ENCODE measurements at regions not wholly inside any gene's neighbourhood (a gene's known extent, or its start where the extent isn't known, plus 50 kb on each side); places are given as distances from the start of the nearest gene placed in this dataset.

DNA sequence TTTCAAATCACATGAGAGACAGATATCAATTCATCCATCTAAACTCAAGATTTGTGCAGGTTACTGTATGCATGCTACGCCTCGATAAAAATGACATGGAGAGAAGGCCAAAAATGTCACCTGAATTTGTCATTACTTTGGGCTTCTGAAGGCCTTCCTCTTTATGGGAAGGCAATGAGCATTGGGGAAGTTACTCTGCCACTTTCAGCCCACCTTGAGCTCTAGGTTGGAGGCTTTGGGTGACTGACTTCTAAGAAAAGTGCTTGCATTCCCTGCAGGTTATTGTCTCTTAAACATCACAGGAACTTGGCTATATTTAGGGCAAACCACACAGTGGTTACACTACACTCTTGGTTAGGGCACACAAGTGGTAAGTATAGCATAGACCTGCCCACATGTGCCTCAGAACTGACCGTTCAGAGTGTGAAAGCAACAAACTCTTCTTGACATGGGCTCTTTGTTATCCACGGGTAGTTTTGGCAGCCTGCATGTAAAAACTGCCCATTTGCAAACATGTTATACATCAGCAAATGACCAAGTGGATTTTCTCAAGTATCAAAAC, 169.5 kb downstream of the ZNF608 start (continued):
- no peak for TF ChIP-seq MEF2A (IDR thresholded peaks at IDR 0.05; ENCODE audit: borderline replicate concordance, low read depth)

DNA sequence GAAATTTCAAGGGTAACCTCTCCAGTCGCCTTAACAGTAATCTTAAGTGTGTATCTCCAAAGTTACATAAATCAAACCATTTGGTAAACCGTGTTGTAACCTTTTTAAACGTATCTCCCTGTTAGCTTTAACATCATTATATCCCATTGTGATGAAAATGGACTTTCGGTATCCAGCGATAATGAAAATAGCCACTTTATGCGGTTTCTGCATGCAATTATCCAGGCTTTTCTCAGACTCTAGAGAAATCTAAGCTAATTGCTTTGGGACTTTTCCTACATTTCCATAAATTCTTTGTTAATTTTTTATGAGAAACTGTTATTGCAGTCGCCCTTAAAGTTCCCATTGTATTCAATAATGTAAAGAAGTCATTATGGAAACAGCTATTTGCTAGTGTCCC, 170.7 kb downstream of the ZNF608 start:
- 76% methylated on average over 7 of the region's 7 CpGs for WGBS (ENCODE audit: low lambda C conversion rate)
- CTCF ChIA-PET, result interaction anchor here (0.7 to 1.5 kb wide), 3 partner anchors 10 to 21 kb away, joined by 4 read pairs; no protein-coding TSS in a partner anchor
- H3F3A ChIP-seq (replicated peaks; ENCODE audit: insufficient read depth), result no peaks in the 10 kb centered on the region
- H3K79me2 ChIP-seq (ENCODE audit: insufficient read depth), result no peaks in the 10 kb centered on the region
- peaks cover 0 to 10% of the 10 kb centered on the region in 2 experiments; a peak in 2 of 4 replicates for H3K4me1 ChIP-seq (ENCODE audit: control insufficient read depth in 1 of 2, insufficient read depth in 2 of 2, low read depth in 1 of 2, low read length in 1 of 2)
- TF ChIP-seq, protein P1, sequence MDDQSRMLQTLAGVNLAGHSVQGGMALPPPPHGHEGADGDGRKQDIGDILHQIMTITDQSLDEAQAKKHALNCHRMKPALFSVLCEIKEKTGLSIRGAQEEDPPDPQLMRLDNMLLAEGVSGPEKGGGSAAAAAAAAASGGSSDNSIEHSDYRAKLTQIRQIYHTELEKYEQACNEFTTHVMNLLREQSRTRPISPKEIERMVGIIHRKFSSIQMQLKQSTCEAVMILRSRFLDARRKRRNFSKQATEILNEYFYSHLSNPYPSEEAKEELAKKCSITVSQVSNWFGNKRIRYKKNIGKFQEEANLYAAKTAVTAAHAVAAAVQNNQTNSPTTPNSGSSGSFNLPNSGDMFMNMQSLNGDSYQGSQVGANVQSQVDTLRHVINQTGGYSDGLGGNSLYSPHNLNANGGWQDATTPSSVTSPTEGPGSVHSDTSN (IDR thresholded peaks at IDR 0.05), result no peak
- TF ChIP-seq RFX5 (IDR thresholded peaks at IDR 0.05; ENCODE audit: low read length) (no peak), JUND (IDR thresholded peaks at IDR 0.05) (no peak), ELF1 (IDR thresholded peaks at IDR 0.05) (no peak), RAD21 (IDR thresholded peaks at IDR 0.05; ENCODE audit: low read length) (no peak), YY1 (IDR thresholded peaks at IDR 0.05; ENCODE audit: low read depth) (no peak), EP300 (IDR thresholded peaks at IDR 0.05; ENCODE audit: borderline replicate concordance in 1 of 2, low read depth in 1 of 2, low read length in 1 of 2) (no peak), NRF1 (IDR thresholded peaks at IDR 0.05; ENCODE audit: low read depth, low read length) (no peak), SIN3A (IDR thresholded peaks at IDR 0.05; ENCODE audit: borderline replicate concordance, low read depth, low read length) (no peak), EZH2phosphoT487 (IDR thresholded peaks at IDR 0.05; ENCODE audit: borderline replicate concordance, low read depth) (no peak), FOXJ3 (CRISPR knock-in tag; IDR thresholded peaks at IDR 0.05) (no peak), MXI1 (IDR thresholded peaks at IDR 0.05; ENCODE audit: low read depth, low read length) (no peak), MEF2A (IDR thresholded peaks at IDR 0.05; ENCODE audit: borderline replicate concordance, low read depth) (no peak), TEAD4 (IDR thresholded peaks at IDR 0.05; ENCODE audit: borderline replicate concordance, insufficient read depth) (no peak), FOXM1 (IDR thresholded peaks at IDR 0.05; ENCODE audit: low read depth) (no peak), RXRA (IDR thresholded peaks at IDR 0.05; ENCODE audit: borderline replicate concordance, low read depth) (no peak)
- TF ChIP-seq, protein P2, sequence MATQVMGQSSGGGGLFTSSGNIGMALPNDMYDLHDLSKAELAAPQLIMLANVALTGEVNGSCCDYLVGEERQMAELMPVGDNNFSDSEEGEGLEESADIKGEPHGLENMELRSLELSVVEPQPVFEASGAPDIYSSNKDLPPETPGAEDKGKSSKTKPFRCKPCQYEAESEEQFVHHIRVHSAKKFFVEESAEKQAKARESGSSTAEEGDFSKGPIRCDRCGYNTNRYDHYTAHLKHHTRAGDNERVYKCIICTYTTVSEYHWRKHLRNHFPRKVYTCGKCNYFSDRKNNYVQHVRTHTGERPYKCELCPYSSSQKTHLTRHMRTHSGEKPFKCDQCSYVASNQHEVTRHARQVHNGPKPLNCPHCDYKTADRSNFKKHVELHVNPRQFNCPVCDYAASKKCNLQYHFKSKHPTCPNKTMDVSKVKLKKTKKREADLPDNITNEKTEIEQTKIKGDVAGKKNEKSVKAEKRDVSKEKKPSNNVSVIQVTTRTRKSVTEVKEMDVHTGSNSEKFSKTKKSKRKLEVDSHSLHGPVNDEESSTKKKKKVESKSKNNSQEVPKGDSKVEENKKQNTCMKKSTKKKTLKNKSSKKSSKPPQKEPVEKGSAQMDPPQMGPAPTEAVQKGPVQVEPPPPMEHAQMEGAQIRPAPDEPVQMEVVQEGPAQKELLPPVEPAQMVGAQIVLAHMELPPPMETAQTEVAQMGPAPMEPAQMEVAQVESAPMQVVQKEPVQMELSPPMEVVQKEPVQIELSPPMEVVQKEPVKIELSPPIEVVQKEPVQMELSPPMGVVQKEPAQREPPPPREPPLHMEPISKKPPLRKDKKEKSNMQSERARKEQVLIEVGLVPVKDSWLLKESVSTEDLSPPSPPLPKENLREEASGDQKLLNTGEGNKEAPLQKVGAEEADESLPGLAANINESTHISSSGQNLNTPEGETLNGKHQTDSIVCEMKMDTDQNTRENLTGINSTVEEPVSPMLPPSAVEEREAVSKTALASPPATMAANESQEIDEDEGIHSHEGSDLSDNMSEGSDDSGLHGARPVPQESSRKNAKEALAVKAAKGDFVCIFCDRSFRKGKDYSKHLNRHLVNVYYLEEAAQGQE (IDR thresholded peaks at IDR 0.05; ENCODE audit: low read depth, low read length), result no peak
- TF ChIP-seq, protein P3, sequence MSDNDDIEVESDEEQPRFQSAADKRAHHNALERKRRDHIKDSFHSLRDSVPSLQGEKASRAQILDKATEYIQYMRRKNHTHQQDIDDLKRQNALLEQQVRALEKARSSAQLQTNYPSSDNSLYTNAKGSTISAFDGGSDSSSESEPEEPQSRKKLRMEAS (IDR thresholded peaks at IDR 0.05; ENCODE audit: low read depth), result no peak
- TF ChIP-seq, protein P4, sequence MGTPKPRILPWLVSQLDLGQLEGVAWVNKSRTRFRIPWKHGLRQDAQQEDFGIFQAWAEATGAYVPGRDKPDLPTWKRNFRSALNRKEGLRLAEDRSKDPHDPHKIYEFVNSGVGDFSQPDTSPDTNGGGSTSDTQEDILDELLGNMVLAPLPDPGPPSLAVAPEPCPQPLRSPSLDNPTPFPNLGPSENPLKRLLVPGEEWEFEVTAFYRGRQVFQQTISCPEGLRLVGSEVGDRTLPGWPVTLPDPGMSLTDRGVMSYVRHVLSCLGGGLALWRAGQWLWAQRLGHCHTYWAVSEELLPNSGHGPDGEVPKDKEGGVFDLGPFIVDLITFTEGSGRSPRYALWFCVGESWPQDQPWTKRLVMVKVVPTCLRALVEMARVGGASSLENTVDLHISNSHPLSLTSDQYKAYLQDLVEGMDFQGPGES (IDR thresholded peaks at IDR 0.05; ENCODE audit: low read depth, low read length), result no peak
- no peaks in the 10 kb centered on the region for H3K9me2 ChIP-seq
- H3K27me3 ChIP-seq (ENCODE audit: insufficient read depth), result no peaks in the 10 kb centered on the region
- H2AFZ ChIP-seq (ENCODE audit: low read depth), result no peak overlapping the region
- POLR2A ChIA-PET, result no interaction called here
- no peaks in the 10 kb centered on the region for H3K9me3 ChIP-seq
- no peaks in the 10 kb centered on the region for H3K36me3 ChIP-seq (replicated peaks in 1 of 2; ENCODE audit: control insufficient read depth in 1 of 2, insufficient read depth in 2 of 2, low read length in 1 of 2)
- no peak for DNase-seq
- H3K4me2 ChIP-seq, result no peak overlapping the region
- no peaks in the 10 kb centered on the region for H4K20me1 ChIP-seq (ENCODE audit: insufficient read depth)
- H3K27ac ChIP-seq (ENCODE audit: low read depth in 2 of 2, low read length in 1 of 2), result no peak overlapping the region
- no peak overlapping the region for H3K9ac ChIP-seq
- H3K4me3 ChIP-seq (ENCODE audit: low read depth in 2 of 2, low read length in 1 of 2), result no peak overlapping the region

Data from SK-N-SH (cell line).